WTC11 (cell line): ENCODE measurements at regions not wholly inside any gene's neighbourhood (a gene's known extent, or its start where the extent isn't known, plus 50 kb on each side); places are given as distances from the start of the nearest gene placed in this dataset.

ENCODE experiments used
- ATAC-seq: fragments of 200-7000 bp; cut with Tn5 transposase; 2 replicates; pipeline ENCODE4 v1.10.0; 2021; ENCODE audit warnings: mild to moderate bottlenecking, moderate library complexity
- CTCF ChIA-PET: fragments of 300-600 bp; sonication (Branson Sonifier 250); formaldehyde crosslinking; loops from one replicate; lab custom pipeline; 2021; ENCODE audit warnings: antibody characterized with exemption; lab: Charles Lee
- POLR2A ChIA-PET: fragments of 350-600 bp; sonication (Branson Sonifier 250); formaldehyde crosslinking; loops from one replicate; lab custom pipeline; 2021; ENCODE audit warnings: antibody characterized with exemption; lab: Charles Lee
- DNase-seq: peaks from one replicate; pipeline ENCODE4 v3.0.0; 2021; ENCODE audit warnings: low spot score
- H3K27ac Mint-ChIP-seq: 2 replicates; pipeline ENCODE4 v1.8.0; 2021; ENCODE audit warnings: mixed read lengths
- H3K27me3 Mint-ChIP-seq: 2 replicates; pipeline ENCODE4 v1.8.0; 2021; ENCODE audit warnings: low read depth, mild to moderate bottlenecking, moderate library complexity, mixed read lengths
- H3K36me3 Mint-ChIP-seq: 2 replicates; pipeline ENCODE4 v1.8.0; 2021; ENCODE audit warnings: mixed read lengths
- H3K4me1 Mint-ChIP-seq: 2 replicates; pipeline ENCODE4 v1.8.0; 2022; ENCODE audit warnings: mixed read lengths
- H3K4me3 Mint-ChIP-seq: 2 replicates; pipeline ENCODE4 v1.8.0; 2021; ENCODE audit warnings: mild to moderate bottlenecking, moderate library complexity, mixed read lengths
- H3K9me3 Mint-ChIP-seq: 2 replicates; pipeline ENCODE4 v1.8.0; 2021; ENCODE audit warnings: mixed read lengths
- ATF2 ChIP-seq: sonication (generic); formaldehyde crosslinking; IDR thresholded peaks from 2 replicates; pipeline ENCODE4 v1.8.1; 2022; ENCODE audit warnings: low read depth, missing genetic modification reagents, borderline replicate concordance
- CDX4 ChIP-seq: fragments of 250-450 bp; sonication (Bioruptor Pico); IDR thresholded peaks from 2 replicates; pipeline ENCODE4 v1.9.0; 2021; ENCODE audit warnings: moderate library complexity, mild to moderate bottlenecking, inconsistent platforms, borderline replicate concordance
- FOXK1 ChIP-seq: sonication (generic); formaldehyde crosslinking; IDR thresholded peaks from 2 replicates; pipeline ENCODE4 v1.8.0; 2022; ENCODE audit warnings: mild to moderate bottlenecking, moderate library complexity, missing genetic modification reagents
- FOXP1 ChIP-seq: sonication (generic); formaldehyde crosslinking; IDR thresholded peaks from 2 replicates; pipeline ENCODE4 v1.8.0; 2022; ENCODE audit warnings: missing genetic modification reagents, mild to moderate bottlenecking, moderate library complexity, borderline replicate concordance
- GABPB1 ChIP-seq: sonication (generic); formaldehyde crosslinking; IDR thresholded peaks from 2 replicates; pipeline ENCODE4 v1.8.1; 2023; ENCODE audit warnings: mild to moderate bottlenecking, missing genetic modification reagents
- GTF2I ChIP-seq: fragments of 250-450 bp; sonication (Bioruptor Pico); conservative IDR thresholded peaks from 2 replicates; pipeline ENCODE4 v1.4.0; 2021; ENCODE audit warnings: mild to moderate bottlenecking
- NR2C2 ChIP-seq: sonication (generic); formaldehyde crosslinking; IDR thresholded peaks from 2 replicates; pipeline ENCODE4 v1.8.0; 2022; ENCODE audit warnings: mild to moderate bottlenecking, missing genetic modification reagents
- PRDM15 ChIP-seq: sonication (generic); formaldehyde crosslinking; IDR thresholded peaks from 2 replicates; pipeline ENCODE4 v1.8.0; 2022; ENCODE audit warnings: missing genetic modification reagents
- SMAD3 ChIP-seq: sonication (generic); formaldehyde crosslinking; IDR thresholded peaks from 2 replicates; pipeline ENCODE4 v1.8.0; 2022; ENCODE audit warnings: missing genetic modification reagents, mild to moderate bottlenecking, borderline replicate concordance
- SOX15 ChIP-seq: fragments of 250-450 bp; sonication (Bioruptor Pico); IDR thresholded peaks from 2 replicates; pipeline ENCODE4 v1.9.0; 2021; ENCODE audit warnings: mild to moderate bottlenecking
- USF1 ChIP-seq: sonication (generic); formaldehyde crosslinking; IDR thresholded peaks from 2 replicates; pipeline ENCODE4 v1.8.0; 2022; ENCODE audit warnings: mild to moderate bottlenecking, missing genetic modification reagents
- ZBTB21 ChIP-seq: sonication (generic); formaldehyde crosslinking; IDR thresholded peaks from 2 replicates; pipeline ENCODE4 v1.8.1; 2023; ENCODE audit warnings: mild to moderate bottlenecking, missing genetic modification reagents, borderline replicate concordance
- ZNF121 ChIP-seq: sonication (generic); formaldehyde crosslinking; IDR thresholded peaks from 2 replicates; pipeline ENCODE4 v1.8.0; 2023; ENCODE audit warnings: missing genetic modification reagents
- ZNF219 ChIP-seq: sonication (generic); formaldehyde crosslinking; IDR thresholded peaks from 2 replicates; pipeline ENCODE4 v1.8.0; 2023; ENCODE audit warnings: missing genetic modification reagents, mild to moderate bottlenecking, borderline replicate concordance
- ZNF281 ChIP-seq: sonication (generic); formaldehyde crosslinking; IDR thresholded peaks from 2 replicates; pipeline ENCODE4 v1.8.0; 2023; ENCODE audit warnings: mild to moderate bottlenecking, missing genetic modification reagents
- ZNF317 ChIP-seq: sonication (generic); formaldehyde crosslinking; IDR thresholded peaks from 2 replicates; pipeline ENCODE4 v1.8.1; 2023; ENCODE audit warnings: low read depth, mild to moderate bottlenecking, moderate library complexity, missing genetic modification reagents, borderline replicate concordance
- ZSCAN18 ChIP-seq: fragments of 250-450 bp; sonication (Bioruptor Pico); IDR thresholded peaks from 2 replicates; pipeline ENCODE4 v2.1.2; 2022; ENCODE audit warnings: mild to moderate bottlenecking, moderate library complexity
- TF ChIP-seq, protein P1 (sequence below): sonication (generic); formaldehyde crosslinking; IDR thresholded peaks from 2 replicates; pipeline ENCODE4 v1.8.1; 2022; ENCODE audit warnings: mild to moderate bottlenecking, missing genetic modification reagents, moderate library complexity, borderline replicate concordance
- TF ChIP-seq, protein P2 (sequence below): sonication (generic); formaldehyde crosslinking; IDR thresholded peaks from 2 replicates; pipeline ENCODE4 v1.8.1; 2022; ENCODE audit warnings: missing genetic modification reagents, borderline replicate concordance

GRCh38 chr3:16816048-16816780, 68.5 kb upstream of the PLCL2 start (continued):
- TF ChIP-seq ZBTB21 (CRISPR knock-in tag) (no peak), SOX15 (CRISPR knock-in tag) (no peak), ZNF121 (no peak)

DNA sequence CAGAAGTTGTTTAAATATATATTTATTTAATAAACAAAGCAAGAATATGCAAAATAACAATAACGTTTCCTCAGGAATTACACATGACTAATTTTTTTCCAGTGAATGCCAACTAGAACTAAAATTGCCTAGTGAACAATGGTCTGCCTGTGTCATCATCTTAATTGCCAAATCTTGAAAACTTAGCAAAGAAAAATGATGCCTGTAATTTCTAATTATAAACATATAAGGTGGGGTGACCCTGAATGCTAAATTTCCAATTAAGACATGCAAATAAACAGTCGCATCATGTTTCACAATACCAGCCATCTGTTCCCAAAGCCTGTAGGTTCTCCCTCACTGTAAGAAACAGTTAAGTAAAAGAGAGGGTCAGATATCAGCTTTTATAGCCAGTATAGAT, 67.6 kb upstream of the PLCL2 start:
- peaks cover 21% of the 10 kb centered on the region for H3K9me3 Mint-ChIP-seq
- TF ChIP-seq ATF2 (CRISPR knock-in tag) (no peak), FOXK1 (CRISPR knock-in tag) (no peak), ZNF281 (no peak), GTF2I (no peak), USF1 (CRISPR knock-in tag) (no peak), NR2C2 (no peak), FOXP1 (no peak), SMAD3 (CRISPR knock-in tag) (no peak), GABPB1 (CRISPR knock-in tag) (no peak)
- TF ChIP-seq, protein P1, sequence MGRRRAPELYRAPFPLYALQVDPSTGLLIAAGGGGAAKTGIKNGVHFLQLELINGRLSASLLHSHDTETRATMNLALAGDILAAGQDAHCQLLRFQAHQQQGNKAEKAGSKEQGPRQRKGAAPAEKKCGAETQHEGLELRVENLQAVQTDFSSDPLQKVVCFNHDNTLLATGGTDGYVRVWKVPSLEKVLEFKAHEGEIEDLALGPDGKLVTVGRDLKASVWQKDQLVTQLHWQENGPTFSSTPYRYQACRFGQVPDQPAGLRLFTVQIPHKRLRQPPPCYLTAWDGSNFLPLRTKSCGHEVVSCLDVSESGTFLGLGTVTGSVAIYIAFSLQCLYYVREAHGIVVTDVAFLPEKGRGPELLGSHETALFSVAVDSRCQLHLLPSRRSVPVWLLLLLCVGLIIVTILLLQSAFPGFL (CRISPR knock-in tag), result no peak
- TF ChIP-seq, all 79 proteins: peak for 0
- ChIA-PET POLR2A (no interaction called here), CTCF (no interaction called here)
- H3K36me3 Mint-ChIP-seq, result peaks cover 12% of the 10 kb centered on the region; the same call in 1 of the 2 replicates
- DNase-seq (no peak), ATAC-seq (no peak)
- H3K4me3 Mint-ChIP-seq, result no peak overlapping the region
- H3K27ac Mint-ChIP-seq, result no peak overlapping the region
- peaks cover under 1% of the 10 kb centered on the region; the same call in 1 of the 2 replicates for H3K27me3 Mint-ChIP-seq
- peaks cover 15% of the 10 kb centered on the region for H3K4me1 Mint-ChIP-seq

- Mint-ChIP-seq H3K4me3 (no peak overlapping the region), H3K9me3 (peaks cover 20% of the 10 kb centered on the region), H3K27ac (no peak overlapping the region), H3K4me1 (peaks cover 14% of the 10 kb centered on the region), H3K36me3 (peaks cover 12% of the 10 kb centered on the region; the same call in 1 of the 2 replicates), H3K27me3 (no peaks in the 10 kb centered on the region)
- ChIA-PET CTCF (no interaction called here), POLR2A (no interaction called here)
- ATAC-seq, result no peak
- DNase-seq, result no peak
- no peak for TF ChIP-seq NR2C2
- TF ChIP-seq ZSCAN18, result no peak
- TF ChIP-seq ZNF317 (CRISPR knock-in tag), result no peak
- TF ChIP-seq, protein P2, sequence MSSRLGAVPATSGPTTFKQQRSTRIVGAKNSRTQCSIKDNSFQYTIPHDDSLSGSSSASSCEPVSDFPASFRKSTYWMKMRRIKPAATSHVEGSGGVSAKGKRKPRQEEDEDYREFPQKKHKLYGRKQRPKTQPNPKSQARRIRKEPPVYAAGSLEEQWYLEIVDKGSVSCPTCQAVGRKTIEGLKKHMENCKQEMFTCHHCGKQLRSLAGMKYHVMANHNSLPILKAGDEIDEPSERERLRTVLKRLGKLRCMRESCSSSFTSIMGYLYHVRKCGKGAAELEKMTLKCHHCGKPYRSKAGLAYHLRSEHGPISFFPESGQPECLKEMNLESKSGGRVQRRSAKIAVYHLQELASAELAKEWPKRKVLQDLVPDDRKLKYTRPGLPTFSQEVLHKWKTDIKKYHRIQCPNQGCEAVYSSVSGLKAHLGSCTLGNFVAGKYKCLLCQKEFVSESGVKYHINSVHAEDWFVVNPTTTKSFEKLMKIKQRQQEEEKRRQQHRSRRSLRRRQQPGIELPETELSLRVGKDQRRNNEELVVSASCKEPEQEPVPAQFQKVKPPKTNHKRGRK (CRISPR knock-in tag), result no peak
- no peak for TF ChIP-seq CDX4 (CRISPR knock-in tag)
- TF ChIP-seq PRDM15 (CRISPR knock-in tag), result no peak
- no peak for TF ChIP-seq ZNF219 (CRISPR knock-in tag)
Measured at GRCh38 chr3:16818194-16818593, 66.6 kb upstream of the PLCL2 start.
